ENCODE measurements at regions not wholly inside any gene's neighbourhood (a gene's known extent, or its start where the extent isn't known, plus 50 kb on each side); places are given as distances from the start of the nearest gene placed in this dataset.

DNA sequence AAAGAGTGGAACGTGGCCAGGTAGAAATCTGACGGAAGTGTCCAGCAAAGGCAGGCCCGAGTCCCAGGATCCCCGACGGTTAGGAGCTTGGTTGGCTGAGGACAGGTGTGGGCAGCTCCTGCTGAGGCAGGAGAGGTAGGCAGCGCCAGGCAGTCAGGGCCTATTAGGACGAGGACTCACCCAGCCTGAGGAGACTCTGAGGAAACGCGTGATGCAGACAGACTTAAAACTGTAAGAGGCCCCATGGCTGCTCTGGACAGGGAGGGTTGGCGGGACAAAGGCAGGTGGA lies 255.7 kb upstream of the SFSWAP start:
- Histone ChIP-seq H3K36me3 (ENCODE audit: insufficient read depth, low read length) (no peaks in the 10 kb centered on the region), H3K9ac (ENCODE audit: low read length) (no peak overlapping the region), H3K4me2 (ENCODE audit: low read length) (no peak overlapping the region), H4K20me1 (ENCODE audit: insufficient read depth) (no peaks in the 10 kb centered on the region), H3F3A (ENCODE audit: insufficient read depth, low read length, poor library complexity, severe bottlenecking) (no peaks in the 10 kb centered on the region), H3K9me3 (ENCODE audit: low read length) (no peaks in the 10 kb centered on the region), H3K4me3 (ENCODE audit: low read length) (no peak overlapping the region), H3K9me2 (ENCODE audit: insufficient read depth, low read length) (no peaks in the 10 kb centered on the region), H3K27ac (ENCODE audit: low read length) (no peak overlapping the region), H2AFZ (ENCODE audit: low read depth, low read length) (no peak overlapping the region), H3K79me2 (replicated peaks; ENCODE audit: insufficient read depth, low read length) (no peaks in the 10 kb centered on the region), H3K27me3 (ENCODE audit: insufficient read depth, low read depth, low read length) (no peaks in the 10 kb centered on the region)
- TF ChIP-seq EP300 (conservative IDR thresholded peaks at IDR 0.05; ENCODE audit: poor library complexity, severe bottlenecking) (no peak), POLR2AphosphoS5 (IDR thresholded peaks at IDR 0.05) (no peak), MXI1 (conservative IDR thresholded peaks at IDR 0.05; ENCODE audit: poor library complexity, severe bottlenecking) (no peak), REST (IDR thresholded peaks at IDR 0.05; ENCODE audit: borderline replicate concordance) (no peak), TAF1 (IDR thresholded peaks at IDR 0.05; ENCODE audit: low read depth) (no peak), SMC3 (conservative IDR thresholded peaks at IDR 0.05; ENCODE audit: poor library complexity) (no peak), RAD21 (conservative IDR thresholded peaks at IDR 0.05) (no peak), EZH2 (IDR thresholded peaks at IDR 0.05; ENCODE audit: borderline replicate concordance, insufficient read depth, low read length, poor library complexity, severe bottlenecking) (no peak)
- TF ChIP-seq, protein P1, sequence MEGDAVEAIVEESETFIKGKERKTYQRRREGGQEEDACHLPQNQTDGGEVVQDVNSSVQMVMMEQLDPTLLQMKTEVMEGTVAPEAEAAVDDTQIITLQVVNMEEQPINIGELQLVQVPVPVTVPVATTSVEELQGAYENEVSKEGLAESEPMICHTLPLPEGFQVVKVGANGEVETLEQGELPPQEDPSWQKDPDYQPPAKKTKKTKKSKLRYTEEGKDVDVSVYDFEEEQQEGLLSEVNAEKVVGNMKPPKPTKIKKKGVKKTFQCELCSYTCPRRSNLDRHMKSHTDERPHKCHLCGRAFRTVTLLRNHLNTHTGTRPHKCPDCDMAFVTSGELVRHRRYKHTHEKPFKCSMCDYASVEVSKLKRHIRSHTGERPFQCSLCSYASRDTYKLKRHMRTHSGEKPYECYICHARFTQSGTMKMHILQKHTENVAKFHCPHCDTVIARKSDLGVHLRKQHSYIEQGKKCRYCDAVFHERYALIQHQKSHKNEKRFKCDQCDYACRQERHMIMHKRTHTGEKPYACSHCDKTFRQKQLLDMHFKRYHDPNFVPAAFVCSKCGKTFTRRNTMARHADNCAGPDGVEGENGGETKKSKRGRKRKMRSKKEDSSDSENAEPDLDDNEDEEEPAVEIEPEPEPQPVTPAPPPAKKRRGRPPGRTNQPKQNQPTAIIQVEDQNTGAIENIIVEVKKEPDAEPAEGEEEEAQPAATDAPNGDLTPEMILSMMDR (IDR thresholded peaks at IDR 0.05; ENCODE audit: poor library complexity, severe bottlenecking) = no peak

DNA sequence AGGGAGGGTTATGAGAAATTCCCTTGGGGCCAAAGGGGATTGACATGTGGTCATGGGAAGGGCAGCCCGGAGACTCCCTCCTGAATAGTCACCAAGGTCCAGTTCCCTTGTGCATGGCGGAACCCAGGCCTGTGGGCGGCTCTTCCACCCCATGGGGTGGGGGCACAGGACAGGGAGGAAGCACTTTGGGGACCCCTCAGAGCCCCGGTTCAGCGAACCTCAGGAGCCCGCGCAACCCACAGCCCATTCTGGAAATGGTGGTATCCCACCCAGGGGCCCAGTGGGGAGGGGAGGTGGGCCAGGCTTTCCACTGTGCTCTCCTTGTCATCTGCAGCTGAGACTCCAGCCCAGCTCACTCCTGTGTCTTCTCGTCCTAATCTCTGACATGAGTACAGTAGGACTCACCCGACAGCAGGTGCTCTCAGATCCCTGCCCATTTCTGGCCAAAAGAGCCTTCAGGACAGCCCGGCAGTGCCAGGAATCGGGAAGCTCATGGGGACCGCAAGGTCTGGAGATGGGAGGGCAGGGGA lies 255.2 kb upstream of the SFSWAP start:
- no peaks in the 10 kb centered on the region for H3K27me3 ChIP-seq (ENCODE audit: insufficient read depth, low read depth, low read length)

More for the DNA sequence above, 255.2 kb upstream of the SFSWAP start:
- H3K9me3 ChIP-seq (ENCODE audit: low read length) = no peaks in the 10 kb centered on the region
- H3K36me3 ChIP-seq (ENCODE audit: insufficient read depth, low read length) = no peaks in the 10 kb centered on the region
- H3K9ac ChIP-seq (ENCODE audit: low read length) = no peak overlapping the region
- no peaks in the 10 kb centered on the region for H3K79me2 ChIP-seq (replicated peaks; ENCODE audit: insufficient read depth, low read length)
- no peaks in the 10 kb centered on the region for H4K20me1 ChIP-seq (ENCODE audit: insufficient read depth)
- TF ChIP-seq EP300 (conservative IDR thresholded peaks at IDR 0.05; ENCODE audit: poor library complexity, severe bottlenecking) (no peak), POLR2AphosphoS5 (IDR thresholded peaks at IDR 0.05) (no peak), TAF1 (IDR thresholded peaks at IDR 0.05; ENCODE audit: low read depth) (no peak), SMC3 (conservative IDR thresholded peaks at IDR 0.05; ENCODE audit: poor library complexity) (no peak), REST (IDR thresholded peaks at IDR 0.05; ENCODE audit: borderline replicate concordance) (no peak), MXI1 (conservative IDR thresholded peaks at IDR 0.05; ENCODE audit: poor library complexity, severe bottlenecking) (no peak), EZH2 (IDR thresholded peaks at IDR 0.05; ENCODE audit: borderline replicate concordance, insufficient read depth, low read length, poor library complexity, severe bottlenecking) (no peak), RAD21 (conservative IDR thresholded peaks at IDR 0.05) (no peak)
- TF ChIP-seq, protein P1 (IDR thresholded peaks at IDR 0.05; ENCODE audit: poor library complexity, severe bottlenecking) = no peak
- no peak overlapping the region for H2AFZ ChIP-seq (ENCODE audit: low read depth, low read length)
- H3K4me2 ChIP-seq (ENCODE audit: low read length) = no peak overlapping the region
- H3K9me2 ChIP-seq (ENCODE audit: insufficient read depth, low read length) = no peaks in the 10 kb centered on the region
- no peaks in the 10 kb centered on the region for H3F3A ChIP-seq (ENCODE audit: insufficient read depth, low read length, poor library complexity, severe bottlenecking)
- H3K27ac ChIP-seq (ENCODE audit: low read length) = no peak overlapping the region
- no peak overlapping the region for H3K4me3 ChIP-seq (ENCODE audit: low read length)

All from neural cell (in vitro differentiated cells).